Endodermal cell (in vitro differentiated cells): ENCODE measurements at regions not wholly inside any gene's neighbourhood (a gene's known extent, or its start where the extent isn't known, plus 50 kb on each side); places are given as distances from the start of the nearest gene placed in this dataset.

Experiments
- DNase-seq: peaks from one replicate; pipeline ENCODE4 v3.0.0-alpha.2; 2017
- H3K27ac ChIP-seq: 2 replicates; pipeline ENCODE4 v1.5.1; 2013; ENCODE audit warnings: mild to moderate bottlenecking, low read depth, low read length, moderate library complexity
- H3K27me3 ChIP-seq: 2 replicates; pipeline ENCODE4 v1.6.1; 2013; ENCODE audit warnings: mild to moderate bottlenecking, low read length, moderate library complexity; ENCODE audit not compliant: insufficient read depth, control insufficient read depth, poor library complexity, severe bottlenecking
- H3K36me3 ChIP-seq: 2 replicates; pipeline ENCODE4 v1.7.0; 2013; ENCODE audit warnings: mild to moderate bottlenecking, low read length, moderate library complexity; ENCODE audit not compliant: control insufficient read depth, insufficient read depth
- H3K4me1 ChIP-seq: one replicate; pipeline ENCODE4 v1.7.0; 2013; ENCODE audit warnings: low read length; ENCODE audit not compliant: control insufficient read depth, insufficient read depth
- H3K4me3 ChIP-seq: 2 replicates; pipeline ENCODE4 v1.5.1; 2013; ENCODE audit warnings: mild to moderate bottlenecking, low read length, moderate library complexity
- H3K9ac ChIP-seq: 2 replicates; pipeline ENCODE4 v1.6.1; 2013; ENCODE audit warnings: mild to moderate bottlenecking, low read length, moderate library complexity; ENCODE audit not compliant: poor library complexity, severe bottlenecking; ENCODE audit errors: extremely low read depth
- H3K9me3 ChIP-seq: 2 replicates; pipeline ENCODE4 v1.6.1; 2013; ENCODE audit warnings: mild to moderate bottlenecking, low read length, moderate library complexity; ENCODE audit not compliant: control insufficient read depth
- H3K27ac Mint-ChIP-seq: 2 replicates; pipeline ENCODE4 v1.8.0; 2020; ENCODE audit warnings: mixed read lengths
- H3K27me3 Mint-ChIP-seq: 2 replicates; pipeline ENCODE4 v1.8.0; 2021; ENCODE audit warnings: mild to moderate bottlenecking, mixed read lengths; ENCODE audit not compliant: insufficient read depth
- H3K36me3 Mint-ChIP-seq: 2 replicates; pipeline ENCODE4 v1.8.0; 2020; ENCODE audit warnings: low read depth, mixed read lengths
- H3K4me1 Mint-ChIP-seq: 2 replicates; pipeline ENCODE4 v1.8.0; 2020; ENCODE audit warnings: mixed read lengths
- H3K4me3 Mint-ChIP-seq: 2 replicates; pipeline ENCODE4 v1.8.0; 2020; ENCODE audit warnings: mild to moderate bottlenecking, moderate library complexity, mixed read lengths
- H3K9me3 Mint-ChIP-seq: 2 replicates; pipeline ENCODE4 v1.8.0; 2020; ENCODE audit warnings: mild to moderate bottlenecking, mixed read lengths
- CTCF ChIP-seq: fragments of 200-600 bp; sonication (generic); conservative IDR thresholded peaks from 2 replicates; pipeline ENCODE4 v1.5.0; 2021; ENCODE audit warnings: antibody characterized with exemption, mild to moderate bottlenecking
- WGBS, 2 experiments: methylation state at CpG; one replicate each; pipeline versions ENCODE4 v1.1.5 to v1.1.7; 2013; ENCODE audit warnings: missing lambda C conversion rate in 2 of 2, mixed read lengths in 1 of 2; ENCODE audit not compliant: insufficient coverage in 1 of 2, insufficient read length in 1 of 2; 5-methylcytosine and 5-hydroxymethylcytosine counted together

- H3K9me3 Mint-ChIP-seq = peaks cover 10% of the 10 kb centered on the region
- no peak for TF ChIP-seq CTCF
- H3K36me3 ChIP-seq = no peaks in the 10 kb centered on the region
- H3K4me3 ChIP-seq = no peak overlapping the region
- 90 to 98% methylated on average over 11 to 13 of the region's 13 CpGs for WGBS, 2 experiments
- DNase-seq = peak; percentile 52
- peaks cover 4% of the 10 kb centered on the region for H3K9me3 ChIP-seq
- no peaks in the 10 kb centered on the region for H3K27me3 Mint-ChIP-seq
- no peaks in the 10 kb centered on the region for H3K27me3 ChIP-seq
- H3K36me3 Mint-ChIP-seq = peaks cover 11% of the 10 kb centered on the region
- no peak overlapping the region for H3K4me3 Mint-ChIP-seq
- no peak overlapping the region for H3K27ac Mint-ChIP-seq
- H3K4me1 Mint-ChIP-seq = peaks cover 4% of the 10 kb centered on the region
- H3K9ac ChIP-seq = no peak overlapping the region
- no peak overlapping the region for H3K27ac ChIP-seq
- no peaks in the 10 kb centered on the region for H3K4me1 ChIP-seq
These were observed 74.8 kb upstream of the SVIL start for GRCh38 chr10:29709484-29710002.

- H3K4me1 Mint-ChIP-seq = no peaks in the 10 kb centered on the region
- Histone ChIP-seq H3K4me1 (no peaks in the 10 kb centered on the region), H3K9me3 (peaks cover 4% of the 10 kb centered on the region), H3K9ac (no peak overlapping the region), H3K4me3 (no peak overlapping the region), H3K36me3 (no peaks in the 10 kb centered on the region), H3K27me3 (no peaks in the 10 kb centered on the region), H3K27ac (peak overlapping the region; percentile 50)
- DNase-seq = no peak
- no peak overlapping the region for H3K27ac Mint-ChIP-seq
- peaks cover 13% of the 10 kb centered on the region for H3K36me3 Mint-ChIP-seq
- H3K9me3 Mint-ChIP-seq = peaks cover 10% of the 10 kb centered on the region
- no peak for TF ChIP-seq CTCF
- 83 to 87% methylated on average over 4 to 9 of the region's 9 CpGs for WGBS, 2 experiments
- no peaks in the 10 kb centered on the region for H3K27me3 Mint-ChIP-seq
- H3K4me3 Mint-ChIP-seq = no peak overlapping the region
These were observed 68.5 kb upstream of the SVIL start for GRCh38 chr10:29703271-29703670.

- Histone ChIP-seq H3K9ac (no peak overlapping the region), H3K27ac (peak overlapping the region; percentile 68), H3K4me1 (no peaks in the 10 kb centered on the region), H3K4me3 (no peak overlapping the region), H3K36me3 (no peaks in the 10 kb centered on the region), H3K27me3 (no peaks in the 10 kb centered on the region), H3K9me3 (peaks cover 4% of the 10 kb centered on the region)
- no peak for TF ChIP-seq CTCF
- Mint-ChIP-seq H3K27ac (no peak overlapping the region), H3K4me1 (no peaks in the 10 kb centered on the region), H3K27me3 (no peaks in the 10 kb centered on the region), H3K4me3 (no peak overlapping the region), H3K9me3 (peaks cover 10% of the 10 kb centered on the region), H3K36me3 (peaks cover 13% of the 10 kb centered on the region)
- 89 to 92% methylated on average over 7 to 10 of the region's 10 CpGs for WGBS, 2 experiments
- no peak for DNase-seq
These were observed 67.7 kb upstream of the SVIL start for GRCh38 chr10:29702273-29703164.
